Dermis microvascular lymphatic vessel endothelial cell (primary cell): ENCODE measurements at regions not wholly inside any gene's neighbourhood (a gene's known extent, or its start where the extent isn't known, plus 50 kb on each side); places are given as distances from the start of the nearest gene placed in this dataset.
"Not testable (repeated sequence)": the region's sequence is repeated elsewhere in the genome, so short reads cannot be mapped to it uniquely, and the experiment has no call there.

ENCODE experiments used
- DNase-seq, 2 donors: peaks; one replicate each; pipeline versions ENCODE4 v3.0.0 to v3.0.0-alpha.2; 2010; ENCODE audit warnings: low read depth in 2 of 2

- no peak for DNase-seq
Measured at GRCh38 chr20:48019496-48019895, 234.2 kb upstream of the SULF2 start.

- not testable (repeated sequence) for DNase-seq
Measured at GRCh38 chr20:48018851-48019250, 233.6 kb upstream of the SULF2 start.

- no peak for DNase-seq
Measured at GRCh38 chr20:48017992-48018391, 232.7 kb upstream of the SULF2 start.

GRCh38 chr20:48017509-48017908 lies 232.2 kb upstream of the SULF2 start:
- no peak for DNase-seq

GRCh38 chr20:48015943-48016723 lies 230.9 kb upstream of the SULF2 start:
- DNase-seq: no peak

- no peak for DNase-seq
Measured at GRCh38 chr20:48015141-48015910, 230.0 kb upstream of the SULF2 start.

GRCh38 chr20:48012401-48012974 lies 227.2 kb upstream of the SULF2 start:
- no peak for DNase-seq

- DNase-seq: no peak
Measured at GRCh38 chr20:48011025-48011424, 225.7 kb upstream of the SULF2 start.

- no peak for DNase-seq
Measured at GRCh38 chr20:48010623-48011022, 225.3 kb upstream of the SULF2 start.

GRCh38 chr20:48008850-48009515 lies 223.7 kb upstream of the SULF2 start:
- DNase-seq: no peak

GRCh38 chr20:48007351-48007750 lies 222.1 kb upstream of the SULF2 start:
- DNase-seq: no peak

GRCh38 chr20:48006036-48006833 lies 221.0 kb upstream of the SULF2 start:
- no peak for DNase-seq

GRCh38 chr20:48003021-48003420 lies 217.7 kb upstream of the SULF2 start:
- no peak for DNase-seq

- DNase-seq: no peak
Measured at GRCh38 chr20:48002517-48002970, 217.3 kb upstream of the SULF2 start.

GRCh38 chr20:47999166-47999565 lies 213.9 kb upstream of the SULF2 start:
- DNase-seq: no peak

GRCh38 chr20:47998736-47999135 lies 213.5 kb upstream of the SULF2 start:
- no peak for DNase-seq

- DNase-seq: no peak
Measured at GRCh38 chr20:47995661-47996060, 210.4 kb upstream of the SULF2 start.

- no peak for DNase-seq
Measured at GRCh38 chr20:47993817-47994216, 208.5 kb upstream of the SULF2 start.

- DNase-seq: no peak
Measured at GRCh38 chr20:47993035-47993755, 207.9 kb upstream of the SULF2 start.

GRCh38 chr20:47991875-47992488 lies 206.7 kb upstream of the SULF2 start:
- DNase-seq: no peak
